GM18867 (cell line): ENCODE measurements at regions not wholly inside any gene's neighbourhood (a gene's known extent, or its start where the extent isn't known, plus 50 kb on each side); places are given as distances from the start of the nearest gene placed in this dataset.

Source experiments
- ATAC-seq: cut with Tn5 transposase; IDR thresholded peaks from one replicate; pipeline ENCODE4 v1.9.1; 2021; ENCODE audit warnings: mild to moderate bottlenecking, moderate library complexity; ENCODE audit not compliant: unreplicated experiment

DNA sequence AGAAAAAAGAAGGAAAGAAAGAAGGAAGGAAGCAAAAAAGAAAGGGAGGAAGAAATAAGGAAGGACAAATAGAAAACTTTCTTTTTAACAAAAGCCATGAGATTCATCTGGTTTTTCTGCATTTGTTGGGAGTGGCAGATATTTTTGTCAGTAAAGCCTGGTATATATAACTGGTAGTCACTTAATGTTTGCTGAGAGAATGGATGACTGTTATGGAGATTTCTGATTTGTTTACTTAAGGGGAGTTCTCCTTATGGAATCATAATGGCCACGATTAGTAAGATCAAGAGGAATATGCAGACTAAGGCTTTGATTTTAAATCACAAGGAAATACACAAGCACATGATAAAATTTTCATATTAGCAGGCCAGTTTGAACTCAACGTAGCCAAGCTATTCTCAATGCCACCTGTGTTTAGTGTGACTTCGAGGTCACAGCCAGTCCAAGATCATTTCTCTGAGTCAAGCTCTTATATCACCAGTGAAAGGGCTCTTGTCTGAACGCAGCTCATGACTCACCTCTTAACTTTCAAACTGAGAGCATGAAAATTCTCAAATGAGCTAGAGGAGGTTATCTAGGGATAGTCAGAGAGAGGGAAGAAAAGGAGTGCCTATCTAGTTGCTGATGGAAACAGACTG lies 445.1 kb upstream of the ZMIZ1 start:
- no peak for ATAC-seq

DNA sequence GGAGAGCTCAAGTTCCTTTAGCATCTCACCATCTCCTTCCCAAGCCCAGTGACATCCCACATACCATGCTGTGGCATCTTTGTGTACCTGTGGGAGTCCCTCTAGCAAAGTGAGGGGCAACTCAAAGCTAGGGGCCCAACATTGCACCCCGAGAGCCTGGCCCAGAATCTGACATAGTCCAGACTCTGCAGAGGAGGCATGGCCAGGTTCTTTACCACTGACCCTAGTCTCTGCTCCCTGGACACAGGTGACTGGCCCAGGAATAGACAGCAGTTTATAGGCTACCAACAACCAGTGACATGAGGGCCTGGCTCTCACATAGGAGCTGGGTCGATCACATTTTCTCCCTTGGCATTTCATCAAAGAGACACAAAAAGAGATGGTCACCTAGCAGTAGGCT lies 444.0 kb upstream of the ZMIZ1 start:
- ATAC-seq: no peak

DNA sequence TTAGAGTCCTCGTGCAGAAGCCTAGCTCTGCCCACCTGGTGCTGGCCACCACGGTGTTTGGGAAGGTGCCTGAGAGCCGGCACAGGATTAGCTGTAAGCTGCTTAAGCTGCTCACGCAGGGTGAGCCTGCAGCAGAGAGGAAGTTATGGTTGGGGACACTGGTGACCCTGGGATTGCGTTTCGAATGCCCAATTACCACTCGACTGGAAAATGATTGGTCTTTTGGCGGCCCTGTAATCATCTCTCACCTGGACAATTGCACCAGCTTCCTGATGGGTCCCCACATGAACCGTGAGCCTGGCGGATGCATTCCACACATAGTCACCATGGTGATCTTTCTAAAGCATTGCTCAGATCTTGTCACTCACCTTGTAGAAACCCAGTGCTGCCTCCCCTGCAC lies 442.3 kb upstream of the ZMIZ1 start:
- ATAC-seq: no peak

DNA sequence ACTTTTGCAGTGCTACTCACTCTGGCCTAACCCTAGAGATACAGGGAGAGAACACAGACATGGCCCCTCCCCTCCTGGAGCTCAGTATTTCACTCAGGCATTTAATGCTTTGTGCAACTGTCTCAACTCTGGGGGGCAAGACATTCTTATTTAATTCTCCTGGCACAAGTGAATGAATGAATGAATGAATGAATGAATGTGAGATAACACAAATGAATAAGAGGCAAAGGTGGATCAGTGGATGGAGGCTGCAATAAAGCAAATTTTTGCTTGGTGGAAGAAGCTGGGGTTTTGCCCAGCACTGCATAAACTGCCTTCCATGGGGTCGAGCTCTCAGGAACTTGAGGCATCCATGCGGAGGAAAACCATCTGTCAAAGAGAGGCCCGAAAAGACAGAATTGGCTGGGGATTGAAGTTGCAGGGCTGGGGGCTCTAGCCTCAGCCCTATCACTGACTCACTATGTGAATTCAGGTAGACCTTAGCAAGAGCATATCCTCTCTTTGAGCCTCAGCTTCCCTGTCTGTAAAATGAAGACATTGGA lies 441.4 kb upstream of the ZMIZ1 start:
- ATAC-seq: no peak

DNA sequence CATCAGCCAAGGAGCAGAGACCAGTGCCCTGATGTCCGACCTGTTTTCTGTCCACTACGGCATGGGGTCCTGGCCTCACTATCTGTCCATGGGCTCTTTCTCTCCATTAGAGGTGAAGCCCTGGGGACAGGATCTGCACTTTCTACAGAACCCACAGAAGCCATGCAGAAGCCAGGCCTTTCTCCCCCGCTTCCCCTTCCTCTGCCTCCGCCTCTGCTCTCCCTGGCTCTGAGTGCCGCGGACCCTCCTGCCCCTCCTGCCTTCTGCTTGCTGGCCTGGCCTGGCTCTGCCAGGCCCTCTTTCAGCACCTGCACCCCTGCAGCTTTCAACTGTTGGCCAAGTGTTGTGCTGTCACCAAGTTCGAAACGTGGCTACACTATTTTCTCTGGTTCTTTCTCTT lies 439.8 kb upstream of the ZMIZ1 start:
- no peak for ATAC-seq

DNA sequence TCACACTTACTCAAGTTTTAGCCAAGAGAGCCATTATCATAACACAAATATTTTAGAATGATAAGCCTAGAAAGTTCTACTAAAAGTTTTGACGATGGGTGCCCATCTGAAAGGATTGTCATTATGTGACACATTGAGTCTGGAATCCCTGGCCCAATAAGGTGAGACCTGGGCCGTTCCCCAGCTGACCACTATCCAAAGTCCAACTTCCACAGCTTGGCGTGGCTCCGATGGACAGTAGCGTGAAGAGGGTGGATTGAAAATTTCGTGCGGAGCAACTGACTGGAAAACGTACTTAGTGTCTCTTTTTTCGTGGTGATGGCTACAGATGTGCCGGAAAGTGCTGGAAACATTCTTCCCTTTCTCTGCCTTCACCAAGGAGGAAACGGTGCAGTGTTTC lies 439.0 kb upstream of the ZMIZ1 start:
- ATAC-seq: no peak

DNA sequence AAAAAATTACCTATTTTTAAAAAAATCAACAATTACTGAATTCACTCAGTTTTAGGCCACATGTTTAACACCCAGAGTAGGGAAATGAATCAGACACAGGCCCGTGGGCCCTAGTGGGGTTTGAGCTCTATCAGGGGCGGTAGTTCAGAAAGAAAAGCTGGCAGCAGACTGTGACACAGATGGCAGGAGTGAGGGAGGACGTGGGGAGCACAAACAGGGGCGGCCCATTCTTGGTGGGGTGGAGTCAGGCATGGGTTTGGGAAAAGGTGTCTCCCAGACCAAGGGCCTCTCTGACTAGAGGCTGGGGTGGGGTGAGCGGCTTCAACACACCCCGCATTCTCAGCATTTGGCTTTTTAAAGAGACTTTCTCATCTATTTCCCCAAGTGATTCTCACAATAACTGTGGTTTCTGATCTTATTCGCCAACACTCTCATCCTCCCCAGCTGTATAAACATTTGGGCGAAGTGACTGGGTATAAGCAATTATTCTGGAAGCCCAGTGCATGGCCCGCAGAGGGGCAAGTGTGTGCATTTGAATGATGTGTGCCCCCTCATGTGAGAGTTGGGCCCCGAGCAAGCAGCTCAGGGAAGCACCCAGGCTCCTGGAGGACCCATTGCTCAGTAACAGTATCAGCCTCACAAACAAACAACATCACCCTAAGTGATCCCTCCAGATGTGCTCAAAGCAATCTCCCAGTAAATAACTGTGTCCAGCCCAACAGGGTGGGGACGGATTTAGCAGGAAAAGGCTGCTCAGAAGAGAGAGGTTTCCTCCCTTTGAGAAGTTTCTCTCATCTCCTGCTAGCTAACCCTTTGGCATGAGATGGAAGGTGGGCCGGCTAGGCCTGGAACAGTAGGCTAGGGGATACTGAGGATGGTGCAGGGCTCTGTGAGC lies 437.6 kb upstream of the ZMIZ1 start:
- ATAC-seq: peak; percentile 66

DNA sequence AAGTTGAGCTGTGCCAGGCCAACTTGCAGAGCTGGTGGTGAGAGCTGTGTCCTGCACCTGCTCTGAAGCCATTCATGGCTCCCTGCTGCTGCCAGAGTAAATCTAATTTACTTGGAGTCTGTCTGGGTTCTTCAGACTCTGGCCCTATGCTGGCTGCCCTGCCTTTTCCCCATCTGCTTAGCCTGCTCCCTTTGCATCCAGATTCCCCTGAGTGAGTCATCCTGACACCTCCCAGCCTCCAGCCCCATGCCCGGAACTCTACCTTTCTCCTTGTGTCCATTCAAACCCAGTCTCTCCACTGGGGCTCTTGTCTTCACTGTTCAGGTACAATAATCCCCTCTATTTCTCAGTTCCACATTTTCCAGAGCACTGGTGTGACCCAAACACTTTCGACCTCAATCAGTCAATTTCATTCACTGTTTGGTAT lies 434.4 kb upstream of the ZMIZ1 start:
- ATAC-seq: no peak

DNA sequence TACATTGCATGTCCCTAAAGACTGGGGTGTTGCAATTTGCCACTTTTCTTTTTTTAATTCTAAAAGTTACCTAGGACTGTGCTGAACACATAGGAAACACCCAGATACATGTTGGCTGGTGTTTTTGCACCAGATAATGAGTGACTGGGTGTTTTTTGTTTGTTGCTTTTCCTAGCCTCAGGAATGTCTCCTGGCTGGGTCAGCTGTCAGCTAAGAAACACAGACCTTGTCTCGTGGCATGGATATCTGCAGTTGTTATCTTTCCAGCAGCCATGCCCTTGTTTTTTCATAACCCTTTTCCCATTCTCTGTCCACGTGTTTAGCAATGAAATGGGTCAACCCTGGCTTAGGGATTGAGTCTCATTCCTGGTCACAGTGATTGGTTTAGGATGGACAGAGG lies 433.9 kb upstream of the ZMIZ1 start:
- no peak for ATAC-seq

DNA sequence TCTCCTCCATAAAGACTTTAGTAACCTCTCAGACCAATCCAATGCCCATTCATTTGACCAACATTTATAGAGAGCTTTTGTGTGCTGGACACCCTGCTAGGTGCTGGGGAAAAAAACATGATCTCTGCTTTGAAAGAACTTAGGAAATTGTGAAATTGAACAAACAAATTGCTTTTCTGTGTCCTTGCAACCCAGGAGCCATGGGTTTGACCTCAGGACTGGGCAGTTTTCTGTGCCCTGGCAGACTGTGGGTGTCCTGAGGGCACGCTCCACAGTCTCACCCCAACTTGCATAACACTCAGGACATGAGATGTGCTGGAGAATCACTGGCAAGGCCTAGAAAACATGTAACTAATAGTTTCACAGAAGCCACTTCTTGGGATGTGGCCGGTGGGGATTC lies 429.1 kb upstream of the ZMIZ1 start:
- ATAC-seq: no peak

DNA sequence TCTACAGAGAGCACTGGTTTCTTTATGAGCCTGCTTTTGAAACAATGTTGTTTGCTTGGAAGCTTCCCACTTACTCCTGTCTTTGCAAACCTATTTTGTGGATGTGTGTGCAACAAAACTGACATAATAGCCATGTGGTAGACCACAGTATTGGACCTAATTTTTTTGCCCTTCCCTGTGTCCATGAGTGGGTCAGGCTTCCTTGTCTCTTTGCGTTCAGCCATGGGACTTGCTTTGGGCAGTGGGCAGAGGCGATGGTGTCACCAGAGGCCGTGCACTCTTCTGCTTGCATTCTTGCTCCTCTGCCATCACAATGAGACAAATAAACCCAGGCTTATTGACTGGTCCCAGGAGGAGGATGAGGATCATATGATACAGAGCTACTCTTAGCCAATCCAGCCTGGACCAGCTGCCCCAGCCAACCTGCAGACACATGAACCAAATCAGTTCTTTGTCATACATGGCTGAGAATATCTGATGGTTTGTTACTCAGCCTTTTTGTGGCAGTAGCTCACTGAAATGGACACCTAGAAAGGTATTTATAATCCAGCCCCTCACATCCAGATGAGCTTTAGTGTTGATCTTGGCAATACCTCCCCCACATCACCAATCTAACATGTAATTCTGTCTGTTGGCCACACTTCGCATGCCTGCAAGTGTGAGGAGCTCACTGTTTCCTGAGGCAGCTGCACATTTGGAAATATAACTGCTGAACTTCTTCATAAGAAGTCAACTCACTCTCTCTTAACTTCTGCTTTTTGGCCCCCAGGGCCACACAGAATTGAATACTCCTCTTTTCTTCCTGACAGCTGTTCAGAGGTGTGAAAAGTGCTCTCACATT lies 427.8 kb upstream of the ZMIZ1 start:
- no peak for ATAC-seq

DNA sequence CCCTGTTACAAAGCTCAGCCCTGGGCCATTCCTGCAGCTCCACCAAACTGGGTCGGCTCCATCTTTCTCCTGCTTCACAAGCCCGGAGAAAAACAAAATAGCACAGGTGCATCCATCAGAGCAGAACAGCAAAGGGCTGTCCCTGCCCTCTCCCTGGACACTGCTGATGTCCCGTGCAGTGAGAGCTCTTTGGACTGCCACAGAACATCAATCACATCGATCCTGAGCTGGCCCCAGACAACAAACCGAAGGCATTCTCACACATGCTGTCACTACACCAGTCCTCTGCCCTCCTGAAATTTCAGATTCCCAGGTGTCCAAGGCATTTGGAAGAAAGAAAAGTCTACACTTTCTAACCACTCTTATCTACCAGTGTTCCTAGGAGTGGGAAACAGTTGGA lies 427.1 kb upstream of the ZMIZ1 start:
- ATAC-seq: no peak

DNA sequence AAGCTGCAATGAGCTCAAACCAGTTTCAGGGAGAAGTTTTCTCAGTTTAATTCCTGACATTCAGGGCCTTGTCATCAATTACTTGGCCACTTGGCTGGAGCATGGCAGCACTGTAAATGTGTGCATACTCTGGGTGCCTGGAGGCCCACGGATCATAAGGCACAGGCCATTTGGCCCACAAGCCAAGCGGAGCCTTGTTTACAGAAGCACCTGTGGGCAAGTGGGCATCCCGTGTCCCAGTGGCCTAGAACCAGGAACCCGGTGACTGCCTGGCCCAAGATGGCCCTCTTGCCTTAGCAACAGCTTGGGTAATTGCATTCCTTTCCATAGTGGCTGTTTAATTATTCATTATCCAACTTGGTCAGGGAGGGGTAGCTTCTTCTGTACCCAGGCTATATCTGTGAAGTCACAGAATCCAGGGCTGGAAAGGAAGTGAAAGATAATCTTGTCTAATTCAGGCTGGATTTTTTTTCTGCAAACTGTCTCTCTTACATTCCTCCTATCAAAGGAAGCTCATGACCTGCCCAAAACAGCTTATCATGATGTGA lies 426.4 kb upstream of the ZMIZ1 start:
- no peak for ATAC-seq

DNA sequence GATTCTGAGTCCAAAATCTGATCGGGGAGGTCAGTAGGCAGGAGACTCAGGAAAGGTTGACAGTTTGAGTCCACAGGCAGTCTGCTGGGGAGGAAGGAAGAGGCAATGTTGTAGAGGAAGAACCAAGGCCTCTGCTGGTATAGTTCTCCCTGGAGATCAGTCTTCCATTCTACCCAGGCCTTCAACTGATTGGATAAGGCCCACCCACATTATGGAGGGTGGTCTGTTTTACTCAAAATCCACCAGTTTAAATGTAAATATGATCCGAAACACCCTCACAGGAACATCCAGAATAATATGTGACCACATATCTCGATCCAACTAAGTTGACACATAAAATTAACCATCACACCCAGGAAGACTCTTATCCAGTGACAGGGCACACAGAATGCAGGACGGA lies 425.3 kb upstream of the ZMIZ1 start:
- no peak for ATAC-seq

DNA sequence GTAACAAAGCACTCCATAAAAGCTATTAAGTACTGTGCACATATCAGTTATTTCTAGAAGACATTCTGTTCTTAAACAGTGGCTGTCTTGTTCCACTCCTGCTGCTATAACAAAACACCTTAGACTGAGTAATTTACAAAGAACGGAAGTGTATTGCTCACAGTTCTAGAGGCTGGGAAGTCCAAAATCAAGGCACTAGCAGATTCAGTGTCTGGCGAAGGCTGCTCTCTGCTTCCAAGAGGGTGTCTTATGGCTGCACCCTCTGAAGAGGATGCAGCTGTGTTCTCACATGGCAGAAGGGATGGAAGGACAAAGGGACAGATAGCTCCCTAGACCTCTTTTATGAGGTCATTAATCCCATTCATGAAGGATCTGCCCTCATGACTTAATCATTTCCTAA lies 424.2 kb upstream of the ZMIZ1 start:
- ATAC-seq: no peak

DNA sequence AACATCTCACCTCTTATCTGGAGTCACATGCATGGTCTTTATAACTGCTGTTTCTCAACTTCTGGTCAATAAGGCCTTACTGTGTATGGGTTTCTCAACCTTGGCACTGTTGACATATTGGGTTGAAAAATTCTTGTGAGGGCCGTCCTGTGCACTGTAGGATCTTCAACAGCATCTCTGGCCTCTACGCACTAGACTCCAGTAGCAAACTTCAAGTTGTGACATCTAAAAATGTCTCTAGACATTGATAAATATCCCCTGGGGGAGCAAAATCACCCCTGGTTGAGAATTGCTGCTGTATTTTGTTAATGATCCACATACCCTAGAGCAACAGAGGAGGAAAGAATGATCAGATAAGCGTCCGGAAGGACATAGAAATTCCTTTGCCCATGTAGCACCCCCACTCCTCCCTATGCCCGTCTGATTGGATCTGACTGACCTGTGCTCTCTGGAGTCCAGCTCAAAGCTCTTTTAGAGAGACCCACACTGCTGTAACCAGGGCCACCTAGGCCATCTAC lies 423.5 kb upstream of the ZMIZ1 start:
- ATAC-seq: no peak

DNA sequence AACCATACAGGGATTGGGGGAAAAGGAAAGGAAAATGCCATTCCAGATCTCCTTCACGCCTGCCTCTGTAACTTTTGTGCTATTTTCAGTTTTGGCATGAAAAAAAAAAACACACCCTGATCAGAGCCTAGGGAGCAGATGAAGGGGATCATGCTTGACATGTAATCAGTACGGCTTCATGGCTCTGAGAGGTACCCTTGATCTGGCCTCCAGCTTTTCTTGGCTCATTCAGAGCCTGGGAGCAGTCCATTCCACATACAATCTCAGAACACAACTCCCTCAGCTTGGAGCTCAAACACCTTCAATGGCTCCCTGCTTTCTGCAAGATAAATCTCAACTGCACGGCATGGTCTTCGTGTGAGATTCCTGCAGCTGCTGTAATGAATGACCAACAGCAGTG lies 422.8 kb upstream of the ZMIZ1 start:
- no peak for ATAC-seq

DNA sequence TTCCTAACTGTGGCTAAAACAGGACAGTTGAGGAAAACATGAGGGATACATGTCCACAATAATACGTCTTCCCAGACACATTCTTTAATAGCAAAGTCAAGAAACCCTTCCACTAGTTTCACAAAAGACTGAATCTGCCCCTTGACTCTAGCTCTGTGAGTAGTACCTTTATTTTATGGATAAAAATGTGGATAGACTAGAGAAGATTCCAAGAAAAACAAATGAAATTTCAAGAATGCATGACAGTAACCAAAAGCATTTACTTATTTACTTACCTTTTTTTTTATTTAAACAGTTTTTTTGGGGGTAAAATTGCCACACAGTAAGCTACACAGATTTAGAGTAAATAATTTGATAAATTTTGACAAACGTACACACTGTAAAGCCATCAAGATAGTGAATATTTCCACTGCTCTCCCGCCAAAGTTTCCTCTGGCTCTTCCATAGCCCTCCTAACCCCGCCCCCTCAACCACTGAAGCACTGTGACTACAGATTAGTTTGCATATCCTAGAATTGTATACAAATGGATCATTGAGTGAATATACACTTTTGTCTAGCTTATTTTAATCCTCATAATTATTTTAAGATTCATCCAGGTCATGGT lies 420.4 kb upstream of the ZMIZ1 start:
- no peak for ATAC-seq

DNA sequence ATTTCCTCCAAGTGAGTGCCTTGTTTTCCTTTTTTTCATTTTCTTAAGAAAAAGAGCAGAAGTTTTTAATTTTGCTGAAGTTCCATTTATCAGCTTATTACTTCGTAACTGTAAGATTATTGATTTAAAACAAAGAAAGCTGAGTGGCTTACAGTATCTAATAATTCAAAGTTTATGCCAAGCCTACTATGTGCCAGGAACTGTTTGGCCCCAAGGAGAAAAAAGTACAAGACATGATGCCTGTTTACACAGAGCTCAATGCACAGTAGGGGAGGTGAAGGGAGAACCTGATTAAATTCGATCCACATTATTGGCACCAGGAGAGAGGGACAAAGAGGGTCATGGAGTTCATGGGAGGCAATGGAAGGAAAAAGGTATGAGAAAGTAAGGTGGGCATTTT lies 419.3 kb upstream of the ZMIZ1 start:
- no peak for ATAC-seq

DNA sequence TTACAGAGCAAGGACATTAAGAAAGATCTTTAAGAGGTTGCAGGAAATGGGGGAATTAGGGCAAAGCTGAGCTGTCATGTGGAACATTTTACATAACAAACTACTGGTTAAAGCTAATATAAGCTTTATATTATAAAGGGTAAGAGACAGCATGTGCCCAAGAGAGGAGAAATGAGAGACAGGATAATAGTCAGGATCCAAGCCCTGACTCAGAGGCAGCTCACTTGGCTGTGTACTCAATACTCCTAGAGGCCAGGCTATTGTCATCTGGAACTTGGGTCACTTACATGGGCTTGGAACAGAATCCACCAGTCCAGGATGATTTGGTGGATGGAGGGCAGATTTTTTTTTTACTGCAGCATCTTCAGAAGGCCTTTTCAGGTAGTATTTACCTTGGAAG lies 418.6 kb upstream of the ZMIZ1 start:
- ATAC-seq: no peak
